ENCODE measurements at regions not wholly inside any gene's neighbourhood (a gene's known extent, or its start where the extent isn't known, plus 50 kb on each side); places are given as distances from the start of the nearest gene placed in this dataset.
A peak's percentile ranks its signal among the peaks of the same experiment; 100 is the strongest.

DNA sequence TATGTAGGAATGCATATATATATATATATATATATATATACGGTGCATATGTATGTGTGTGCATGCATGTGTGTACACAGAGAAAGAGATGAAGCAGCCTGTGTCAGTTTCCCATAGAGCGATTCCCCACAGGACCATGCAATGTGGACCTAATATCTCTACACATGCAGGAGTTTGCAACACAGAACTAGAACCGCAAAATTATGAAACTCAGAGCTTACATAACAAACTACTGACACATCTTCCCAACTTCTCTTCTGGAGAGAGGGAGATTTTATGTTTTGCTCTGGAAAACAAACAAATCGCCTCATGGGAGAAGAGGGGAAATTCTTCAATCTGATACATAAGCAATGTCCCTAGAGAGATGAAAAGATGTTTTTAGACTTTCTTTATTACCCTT, 377.2 kb downstream of the LRATD1 start:
- no peak overlapping the region for H3K27ac ChIP-seq
- H3K27me3 ChIP-seq, result no peaks in the 10 kb centered on the region
- no peak for DNase-seq
- TF ChIP-seq POLR2A (IDR thresholded peaks at IDR 0.05), result no peak
- TF ChIP-seq, protein P1, sequence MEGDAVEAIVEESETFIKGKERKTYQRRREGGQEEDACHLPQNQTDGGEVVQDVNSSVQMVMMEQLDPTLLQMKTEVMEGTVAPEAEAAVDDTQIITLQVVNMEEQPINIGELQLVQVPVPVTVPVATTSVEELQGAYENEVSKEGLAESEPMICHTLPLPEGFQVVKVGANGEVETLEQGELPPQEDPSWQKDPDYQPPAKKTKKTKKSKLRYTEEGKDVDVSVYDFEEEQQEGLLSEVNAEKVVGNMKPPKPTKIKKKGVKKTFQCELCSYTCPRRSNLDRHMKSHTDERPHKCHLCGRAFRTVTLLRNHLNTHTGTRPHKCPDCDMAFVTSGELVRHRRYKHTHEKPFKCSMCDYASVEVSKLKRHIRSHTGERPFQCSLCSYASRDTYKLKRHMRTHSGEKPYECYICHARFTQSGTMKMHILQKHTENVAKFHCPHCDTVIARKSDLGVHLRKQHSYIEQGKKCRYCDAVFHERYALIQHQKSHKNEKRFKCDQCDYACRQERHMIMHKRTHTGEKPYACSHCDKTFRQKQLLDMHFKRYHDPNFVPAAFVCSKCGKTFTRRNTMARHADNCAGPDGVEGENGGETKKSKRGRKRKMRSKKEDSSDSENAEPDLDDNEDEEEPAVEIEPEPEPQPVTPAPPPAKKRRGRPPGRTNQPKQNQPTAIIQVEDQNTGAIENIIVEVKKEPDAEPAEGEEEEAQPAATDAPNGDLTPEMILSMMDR (IDR thresholded peaks at IDR 0.05), result no peak
- no peaks in the 10 kb centered on the region for H3K9me3 ChIP-seq
- H3K4me3 ChIP-seq, result no peak overlapping the region
- intact Hi-C loops (cut with DNase I), result no loop called here
- WGBS (ENCODE audit: insufficient coverage, low coverage, low lambda C conversion rate, missing lambda C conversion rate), result 70% methylated on average over 4 of the region's 4 CpGs
- no peaks in the 10 kb centered on the region for H3K4me1 ChIP-seq
- ATAC-seq, result no peak
- H3K36me3 ChIP-seq, result no peaks in the 10 kb centered on the region

DNA sequence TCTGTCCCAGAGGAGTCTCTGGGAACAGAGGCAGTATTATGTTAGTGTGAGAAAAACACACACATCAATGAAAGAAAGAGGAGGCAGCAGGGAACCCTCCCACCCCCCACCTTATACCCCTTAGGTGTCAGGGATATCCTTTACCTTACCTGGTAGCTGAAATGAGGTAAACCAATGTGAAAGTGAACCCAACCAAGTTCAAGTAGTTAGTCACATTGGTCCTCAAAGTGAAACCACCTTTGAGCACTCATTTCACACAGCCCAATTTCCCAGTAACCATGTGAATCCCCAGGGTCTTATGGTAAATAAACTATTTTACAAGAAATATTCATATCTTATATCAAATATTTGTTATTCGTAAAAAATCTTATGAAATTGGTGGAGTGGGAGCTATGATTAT, 377.8 kb downstream of the LRATD1 start:
- H3K27me3 ChIP-seq, result no peaks in the 10 kb centered on the region
- intact Hi-C loops (cut with DNase I), result no loop called here
- H3K4me3 ChIP-seq, result no peak overlapping the region
- ATAC-seq (no peak), DNase-seq (no peak)
- H3K36me3 ChIP-seq, result no peaks in the 10 kb centered on the region
- H3K27ac ChIP-seq, result no peak overlapping the region
- 38% methylated on average over 1 of the region's 1 CpG for WGBS (ENCODE audit: insufficient coverage, low coverage, low lambda C conversion rate, missing lambda C conversion rate)
- H3K9me3 ChIP-seq, result no peaks in the 10 kb centered on the region
- TF ChIP-seq POLR2A (IDR thresholded peaks at IDR 0.05), result no peak
- TF ChIP-seq, protein P1 (IDR thresholded peaks at IDR 0.05), result no peak
- no peaks in the 10 kb centered on the region for H3K4me1 ChIP-seq

DNA sequence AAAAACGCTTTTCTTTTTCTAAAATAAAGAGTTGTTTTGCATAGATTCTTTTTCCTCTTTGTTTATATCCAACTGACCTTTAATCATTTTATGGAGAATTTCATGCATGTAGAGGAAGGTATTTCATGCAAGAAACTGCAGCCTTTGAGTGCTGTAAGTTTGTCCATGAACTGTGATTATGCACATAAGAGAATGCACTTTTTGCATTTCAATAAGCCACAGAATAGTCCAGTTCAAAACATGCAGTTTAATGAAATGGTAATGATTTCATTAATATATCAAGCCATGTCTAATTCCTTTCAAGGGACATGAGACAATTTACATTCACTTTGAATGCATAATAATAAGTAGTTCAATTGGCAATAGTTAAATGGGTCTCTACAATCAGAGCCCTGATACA, 386.3 kb downstream of the LRATD1 start:
- ATAC-seq, result no peak
- 14% methylated on average over 1 of the region's 1 CpG for WGBS (ENCODE audit: insufficient coverage, low coverage, low lambda C conversion rate, missing lambda C conversion rate)
- no peaks in the 10 kb centered on the region for H3K9me3 ChIP-seq
- H3K4me1 ChIP-seq, result no peaks in the 10 kb centered on the region
- DNase-seq, result no peak
- intact Hi-C loops (cut with DNase I), result no loop called here
- H3K27me3 ChIP-seq, result no peaks in the 10 kb centered on the region
- no peak overlapping the region for H3K27ac ChIP-seq
- no peaks in the 10 kb centered on the region for H3K36me3 ChIP-seq
- TF ChIP-seq, protein P1 (IDR thresholded peaks at IDR 0.05), result no peak
- TF ChIP-seq POLR2A (IDR thresholded peaks at IDR 0.05), result no peak
- H3K4me3 ChIP-seq, result no peak overlapping the region

DNA sequence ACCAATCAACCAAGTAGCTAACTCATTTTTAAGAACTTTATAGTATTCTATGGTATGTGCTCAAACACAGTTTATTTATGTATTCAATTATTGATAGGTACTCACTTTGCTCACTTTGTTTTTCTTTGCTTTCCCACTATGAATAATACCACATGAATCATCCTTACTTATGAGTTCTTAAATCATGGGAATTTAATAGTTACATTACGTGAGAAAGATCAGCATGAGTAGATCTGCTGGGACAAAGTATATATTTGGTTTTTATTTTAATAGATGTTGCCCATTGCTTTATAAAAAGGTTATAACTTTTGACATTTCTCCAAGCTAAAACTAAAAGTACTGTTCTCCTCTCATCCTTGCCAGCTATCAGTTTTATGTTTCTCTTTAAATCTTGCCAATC, 390.7 kb downstream of the LRATD1 start:
- no peak for DNase-seq
- WGBS (ENCODE audit: insufficient coverage, low coverage, low lambda C conversion rate, missing lambda C conversion rate), result 33% methylated on average over 1 of the region's 1 CpG
- TF ChIP-seq POLR2A (IDR thresholded peaks at IDR 0.05), result no peak
- TF ChIP-seq, protein P1 (IDR thresholded peaks at IDR 0.05), result no peak
- H3K36me3 ChIP-seq, result no peaks in the 10 kb centered on the region
- no peak for ATAC-seq
- intact Hi-C loops (cut with DNase I), result no loop called here
- no peaks in the 10 kb centered on the region for H3K9me3 ChIP-seq
- no peaks in the 10 kb centered on the region for H3K4me1 ChIP-seq
- no peak overlapping the region for H3K4me3 ChIP-seq
- H3K27me3 ChIP-seq, result no peaks in the 10 kb centered on the region
- no peak overlapping the region for H3K27ac ChIP-seq

DNA sequence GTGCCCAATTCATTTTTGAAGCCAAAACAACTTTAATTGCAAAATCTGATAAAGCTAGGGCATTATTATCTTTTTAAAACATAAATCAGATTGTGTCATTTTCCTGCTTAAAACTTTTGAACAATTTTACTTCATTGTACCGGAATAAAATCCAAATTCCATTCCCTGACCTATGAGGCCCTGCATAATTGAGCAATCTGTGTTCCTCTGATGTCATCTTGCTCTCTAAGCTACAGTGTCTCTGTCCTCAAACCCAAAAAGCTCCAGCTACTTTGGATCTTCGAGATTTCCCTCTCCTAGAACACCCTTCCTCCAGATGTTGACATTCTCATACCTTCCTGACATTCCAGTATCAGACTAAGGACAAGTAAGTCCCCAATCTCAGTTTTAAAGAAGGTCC, 395.9 kb downstream of the LRATD1 start:
- H3K27me3 ChIP-seq, result no peaks in the 10 kb centered on the region
- no peak overlapping the region for H3K4me3 ChIP-seq
- no peak for TF ChIP-seq POLR2A (IDR thresholded peaks at IDR 0.05)
- TF ChIP-seq, protein P1 (IDR thresholded peaks at IDR 0.05), result no peak
- no peak overlapping the region for H3K27ac ChIP-seq
- H3K9me3 ChIP-seq, result no peaks in the 10 kb centered on the region
- H3K4me1 ChIP-seq, result no peaks in the 10 kb centered on the region
- WGBS (ENCODE audit: insufficient coverage, low coverage, low lambda C conversion rate, missing lambda C conversion rate), result 10% methylated on average over 2 of the region's 2 CpGs
- intact Hi-C loops (cut with DNase I), result no loop called here
- ATAC-seq (peak in 1 of 4 donors; percentile 79), DNase-seq (no peak)
- H3K36me3 ChIP-seq, result no peaks in the 10 kb centered on the region
